HT-29 (cell line): ENCODE measurements at regions not wholly inside any gene's neighbourhood (a gene's known extent, or its start where the extent isn't known, plus 50 kb on each side); places are given as distances from the start of the nearest gene placed in this dataset.
"Not testable (repeated sequence)": the region's sequence is repeated elsewhere in the genome, so short reads cannot be mapped to it uniquely, and the experiment has no call there.

Source experiments
- DNase-seq: peaks from one replicate; pipeline ENCODE4 v3.0.0-alpha.2; 2015; ENCODE audit warnings: low spot score

DNA sequence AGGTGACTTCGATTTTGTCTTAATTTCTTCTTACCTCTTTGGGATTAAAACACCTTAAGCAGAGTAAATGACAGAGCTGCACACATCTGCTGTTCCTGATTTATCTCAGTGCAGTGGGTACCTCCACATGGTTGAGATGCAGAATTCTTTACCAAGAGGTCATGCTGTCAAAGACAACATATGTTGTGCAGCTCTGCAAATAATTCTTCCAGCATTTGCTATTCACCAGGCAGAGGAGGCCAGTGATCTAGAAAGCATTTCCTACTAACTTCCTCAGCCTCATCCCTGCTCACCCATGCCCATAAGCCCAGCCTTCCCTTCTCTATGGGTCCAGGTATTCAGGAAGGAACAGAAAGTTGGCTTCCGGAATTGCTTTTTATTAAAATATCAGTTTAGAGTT lies 109.3 kb downstream of the THBS2 start:
- DNase-seq = no peak

DNA sequence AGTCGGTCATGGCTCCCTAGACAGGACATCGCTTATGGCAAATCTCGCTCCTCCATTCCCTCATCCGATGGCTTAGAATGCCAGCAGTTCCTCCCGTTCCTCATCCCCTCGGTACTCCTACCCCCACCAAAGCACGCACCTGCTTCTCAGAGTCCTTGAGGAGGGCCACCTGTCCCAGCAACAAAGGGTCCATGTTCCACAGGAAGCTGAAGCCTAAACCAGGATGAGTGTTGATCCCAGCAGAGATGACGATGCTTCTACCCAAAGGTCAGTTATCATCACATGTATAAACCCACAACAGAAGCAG lies 111.2 kb downstream of the THBS2 start:
- no peak for DNase-seq

DNA sequence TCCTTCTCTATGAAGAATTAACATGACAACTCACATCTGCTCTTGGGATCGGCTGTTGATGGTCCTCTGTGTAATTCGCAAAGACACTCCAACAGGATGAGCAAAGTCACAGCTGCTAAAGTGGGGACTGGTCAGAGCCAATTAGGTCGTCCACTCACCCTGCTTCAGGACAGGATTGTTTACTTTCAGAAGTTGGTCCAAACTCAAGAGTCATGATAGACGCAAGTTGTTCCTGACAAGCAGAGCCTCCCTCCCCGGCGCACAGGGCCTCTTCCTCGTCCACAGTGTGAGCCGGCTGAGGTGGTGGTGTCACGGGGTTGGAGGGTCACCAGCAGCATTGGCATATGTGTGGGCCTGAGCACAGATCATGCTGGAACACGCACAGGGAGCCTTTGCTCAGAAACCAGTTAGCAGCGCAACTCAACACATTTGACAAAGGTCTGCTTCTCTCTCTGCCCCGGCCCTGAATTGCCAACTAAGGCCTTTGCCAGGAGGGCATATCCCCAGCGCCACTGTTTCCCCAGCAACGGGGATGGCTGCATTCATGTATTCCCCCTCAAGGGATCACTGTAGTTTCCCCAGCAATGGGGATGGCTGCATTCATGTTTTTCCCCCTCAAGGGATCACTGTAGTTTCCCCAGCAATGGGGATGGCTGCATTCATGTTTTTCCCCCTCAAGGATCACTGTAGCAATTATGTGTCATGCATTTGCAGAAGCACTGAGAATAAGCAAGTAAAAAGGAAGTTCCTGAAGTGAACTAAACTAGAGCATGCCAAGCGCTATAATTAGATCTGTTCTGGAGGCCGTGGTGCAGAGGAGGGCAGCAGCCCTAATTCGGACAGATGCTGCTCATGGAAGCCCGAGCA lies 111.7 kb downstream of the THBS2 start:
- DNase-seq = no peak

- DNase-seq = no peak
Measured at GRCh38 chr6:169140986-169141495, 112.6 kb downstream of the THBS2 start.

GRCh38 chr6:169139179-169139971 lies 114.3 kb downstream of the THBS2 start:
- DNase-seq = no peak

DNA sequence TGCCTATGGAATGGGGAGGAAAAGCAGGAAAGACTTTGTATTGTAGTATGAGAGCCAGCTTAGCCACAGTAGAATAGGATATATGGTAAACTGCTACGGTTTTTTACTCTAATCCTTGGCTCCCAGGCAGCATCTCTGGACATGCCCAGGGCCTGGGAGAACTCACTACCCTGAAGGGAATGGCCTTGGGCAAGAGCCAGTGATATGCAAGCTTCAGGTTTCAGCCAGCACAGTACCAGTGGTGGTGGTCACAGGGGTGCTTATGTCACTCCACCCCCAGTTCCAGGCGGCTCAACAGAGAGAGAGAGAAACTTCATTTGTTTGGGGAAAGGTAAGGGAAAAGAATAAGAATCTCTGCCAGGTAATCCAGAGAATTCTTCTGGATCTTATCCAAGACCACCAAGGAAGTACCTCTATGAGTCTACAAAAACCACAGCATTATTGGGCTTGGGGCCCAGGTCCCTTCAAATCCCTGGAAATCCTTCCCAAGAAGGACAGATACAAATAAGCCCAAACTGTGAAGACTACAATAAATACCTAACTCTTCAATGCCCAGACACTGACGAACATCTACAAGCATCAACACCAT lies 121.2 kb downstream of the THBS2 start:
- DNase-seq = no peak

DNA sequence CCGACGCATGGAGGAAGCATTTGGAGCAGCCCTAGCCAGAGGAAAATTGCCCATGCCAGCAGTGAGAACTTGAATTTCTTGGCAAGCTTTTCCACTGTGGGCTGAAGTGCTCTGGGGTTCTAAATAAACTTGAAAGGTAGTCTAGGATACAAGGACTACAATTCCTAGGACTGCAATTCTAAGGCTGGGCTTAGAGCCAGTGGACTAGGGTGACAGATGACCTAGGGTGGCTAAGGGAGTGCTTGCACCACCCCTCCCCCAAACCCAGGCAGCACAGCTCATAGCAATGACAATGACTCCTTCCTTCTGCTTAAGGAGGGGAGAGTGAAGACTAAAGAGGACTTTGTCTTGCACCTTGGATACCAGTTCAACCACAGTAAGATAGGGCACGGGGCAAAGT lies 122.3 kb downstream of the THBS2 start:
- DNase-seq = no peak

DNA sequence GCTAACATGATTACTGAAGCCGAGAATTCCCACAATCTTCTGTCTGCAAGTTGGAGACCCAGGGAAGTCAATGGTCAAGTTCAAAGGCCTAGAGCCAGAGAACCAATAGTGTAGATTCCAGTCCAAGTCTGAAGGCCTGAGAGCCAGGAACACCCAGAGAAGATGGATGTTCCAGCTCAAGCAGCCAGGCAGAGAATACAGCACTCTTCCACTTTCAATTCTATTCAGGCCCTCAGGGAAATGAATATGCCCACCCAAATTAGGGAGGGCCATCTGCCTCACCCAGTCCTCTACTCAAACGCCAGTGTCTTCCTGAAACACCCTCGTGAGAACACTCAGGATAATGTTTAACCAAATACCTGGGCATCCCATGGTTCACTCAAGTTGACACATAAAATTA lies 123.5 kb downstream of the THBS2 start:
- no peak for DNase-seq

DNA sequence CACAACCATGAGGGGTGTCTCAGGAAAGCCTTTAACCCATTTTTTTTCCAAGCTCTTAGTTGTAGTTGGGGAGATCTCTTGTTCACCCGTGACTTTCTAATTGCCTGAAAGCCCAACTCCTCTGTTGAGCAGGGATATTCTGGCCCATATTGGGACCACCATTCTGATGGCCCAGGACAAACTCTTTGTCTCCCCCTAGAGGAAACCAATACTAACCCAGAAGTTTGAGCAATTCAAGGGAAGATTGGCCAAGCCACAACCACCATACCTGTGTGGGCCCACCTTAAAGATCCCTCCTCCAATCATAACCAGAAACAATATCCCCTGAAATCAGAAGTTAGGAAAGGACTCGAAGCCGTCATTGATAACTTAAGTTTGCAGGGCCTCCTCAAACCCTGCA lies 132.6 kb downstream of the THBS2 start:
- no peak for DNase-seq

DNA sequence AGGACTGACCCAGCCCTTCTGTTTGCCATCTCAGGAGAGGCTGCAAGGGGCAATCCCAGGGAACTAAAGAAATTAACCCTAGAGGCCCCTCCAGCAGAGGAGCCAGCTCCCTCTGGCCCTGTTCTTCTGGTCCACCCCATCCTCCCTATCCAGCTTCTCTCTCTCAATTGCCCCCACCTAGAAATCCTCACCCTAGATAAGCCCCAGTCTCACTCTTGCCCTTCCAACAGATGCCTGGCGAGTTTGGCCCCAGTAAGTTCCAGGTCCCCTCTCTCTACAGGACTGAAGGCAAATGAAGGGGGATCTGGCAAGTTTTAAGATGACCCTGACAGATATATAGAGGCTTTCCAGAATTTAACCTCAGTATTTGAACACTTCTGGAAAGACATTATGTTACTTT lies 134.0 kb downstream of the THBS2 start:
- no peak for DNase-seq

- DNase-seq = no peak
Measured at GRCh38 chr6:169118346-169118830, 135.3 kb downstream of the THBS2 start.

DNA sequence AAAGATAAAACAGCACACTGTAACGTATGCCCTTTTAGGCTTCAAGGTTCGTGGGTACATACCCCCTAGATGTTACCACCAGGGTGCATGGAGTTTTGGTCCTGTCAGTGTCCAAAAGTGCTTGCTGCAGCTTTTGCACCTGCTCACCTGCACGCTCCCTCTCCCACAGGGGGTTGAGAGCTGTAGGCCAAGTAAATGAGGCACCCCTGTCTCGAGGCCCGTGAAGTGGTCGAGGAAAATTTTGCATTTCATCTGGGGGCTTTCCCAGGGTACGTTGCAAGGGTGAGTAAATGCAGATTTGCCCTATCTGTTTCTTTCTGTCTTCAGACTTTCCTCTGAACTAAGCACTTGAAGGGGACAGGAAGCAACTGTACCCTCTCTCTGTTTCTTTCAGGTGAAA lies 136.0 kb downstream of the THBS2 start:
- no peak for DNase-seq

GRCh38 chr6:169115632-169116031 lies 138.0 kb downstream of the THBS2 start:
- no peak for DNase-seq

GRCh38 chr6:169114632-169115031 lies 139.0 kb downstream of the THBS2 start:
- not testable (repeated sequence) for DNase-seq

DNA sequence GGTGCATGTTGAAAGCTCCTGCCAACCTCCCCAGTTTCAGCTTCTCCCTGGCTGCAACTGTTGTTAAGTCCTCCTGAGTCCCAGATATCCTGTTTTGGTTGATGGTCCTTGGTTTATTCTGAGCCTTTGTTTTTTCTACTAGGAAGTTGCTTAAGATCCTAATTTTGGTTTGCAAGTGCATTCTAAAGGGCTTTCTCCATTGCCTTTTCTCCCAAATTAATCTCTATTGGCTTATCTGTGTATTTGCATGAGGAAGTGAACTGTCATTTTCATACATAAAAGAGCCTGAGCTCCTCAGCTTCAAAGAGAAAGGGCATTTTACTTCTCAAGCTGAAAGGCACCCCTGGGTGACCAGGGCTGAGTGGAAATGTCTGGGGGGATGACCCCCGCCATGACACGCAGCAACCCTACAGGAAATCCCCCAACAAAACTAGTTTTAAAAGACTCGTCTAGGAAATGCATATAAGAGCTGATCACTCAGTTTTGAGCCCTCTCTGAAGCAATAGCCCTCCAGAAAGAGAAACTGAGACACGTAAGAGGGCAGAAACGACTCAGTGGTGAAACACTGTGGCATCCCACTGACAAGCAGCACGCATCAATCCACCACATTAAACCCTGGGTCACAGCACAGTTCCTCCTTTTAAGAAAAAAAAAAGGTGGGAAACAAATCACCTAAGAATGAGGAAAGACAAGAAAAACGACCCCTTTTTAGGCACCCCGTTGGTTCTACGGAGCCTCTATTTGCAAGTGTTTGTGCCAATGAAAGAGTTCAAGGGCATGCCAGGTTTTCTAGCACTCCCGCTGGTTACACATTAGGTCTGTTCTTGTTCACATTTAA lies 140.9 kb downstream of the THBS2 start:
- no peak for DNase-seq

GRCh38 chr6:169111203-169111602 lies 142.4 kb downstream of the THBS2 start:
- no peak for DNase-seq

DNA sequence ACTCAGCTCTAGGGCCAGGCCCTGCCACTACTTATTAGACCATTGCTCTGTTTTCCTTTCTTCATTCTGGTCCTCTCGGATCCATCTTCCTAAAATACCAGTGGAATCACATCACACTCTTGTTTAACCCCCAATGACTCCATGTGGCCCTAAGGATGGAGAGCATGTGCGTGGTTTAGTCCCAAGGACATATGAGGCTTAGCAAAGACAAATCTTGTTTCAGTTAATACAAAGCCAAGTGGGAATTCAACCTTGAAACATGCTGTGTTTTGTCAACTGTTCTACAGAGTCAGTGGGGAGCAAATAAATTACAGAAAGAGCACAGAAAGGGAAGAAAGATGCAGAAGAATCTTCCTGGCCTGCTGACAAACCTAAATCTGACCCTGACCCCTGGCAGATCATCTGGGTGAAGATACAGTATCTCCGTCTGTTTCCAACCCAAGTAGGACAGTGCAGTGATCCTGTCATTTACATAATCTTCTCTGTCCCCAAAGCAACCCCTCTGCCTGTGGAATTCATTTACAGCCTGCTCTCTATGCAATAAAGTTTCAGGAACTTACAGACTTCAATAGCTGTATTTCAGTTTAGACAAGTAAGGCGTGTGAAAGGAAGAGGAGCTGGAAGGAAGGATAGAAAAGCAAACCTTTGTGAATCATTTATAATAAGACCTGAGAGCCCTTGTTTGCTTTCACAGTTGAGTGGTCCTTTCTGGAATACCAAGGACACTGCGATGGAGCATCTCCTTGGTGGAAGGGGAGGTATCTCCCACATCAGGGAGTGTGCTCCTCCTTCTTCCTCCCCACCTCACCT lies 144.0 kb downstream of the THBS2 start:
- no peak for DNase-seq

GRCh38 chr6:169108753-169109152 lies 144.9 kb downstream of the THBS2 start:
- no peak for DNase-seq

DNA sequence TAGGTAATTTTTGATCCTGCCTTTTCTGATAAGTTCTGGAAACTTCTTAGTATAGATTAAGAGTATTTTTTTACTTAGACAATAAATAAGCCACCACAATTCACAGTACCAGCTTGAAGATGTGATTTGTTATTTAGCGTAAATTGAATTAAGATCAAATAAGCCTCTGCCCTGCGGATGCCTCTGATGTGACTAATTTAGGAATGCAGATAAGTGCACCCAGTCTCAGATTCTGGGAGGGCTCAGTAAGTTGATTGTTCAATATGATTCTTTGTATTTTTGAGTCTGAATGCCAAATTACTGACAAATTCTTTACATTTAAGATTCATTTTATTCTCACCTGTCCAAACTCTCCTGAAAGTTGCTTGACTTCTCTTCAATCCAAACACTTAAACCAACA lies 147.5 kb downstream of the THBS2 start:
- DNase-seq = no peak

- no peak for DNase-seq
Measured at GRCh38 chr6:169101981-169102380, 151.7 kb downstream of the THBS2 start.
